GM18858 (cell line): ENCODE measurements at regions not wholly inside any gene's neighbourhood (a gene's known extent, or its start where the extent isn't known, plus 50 kb on each side); places are given as distances from the start of the nearest gene placed in this dataset.

Source experiments
- ATAC-seq: cut with Tn5 transposase; IDR thresholded peaks from one replicate; pipeline ENCODE4 v1.9.1; 2021; ENCODE audit not compliant: unreplicated experiment

DNA sequence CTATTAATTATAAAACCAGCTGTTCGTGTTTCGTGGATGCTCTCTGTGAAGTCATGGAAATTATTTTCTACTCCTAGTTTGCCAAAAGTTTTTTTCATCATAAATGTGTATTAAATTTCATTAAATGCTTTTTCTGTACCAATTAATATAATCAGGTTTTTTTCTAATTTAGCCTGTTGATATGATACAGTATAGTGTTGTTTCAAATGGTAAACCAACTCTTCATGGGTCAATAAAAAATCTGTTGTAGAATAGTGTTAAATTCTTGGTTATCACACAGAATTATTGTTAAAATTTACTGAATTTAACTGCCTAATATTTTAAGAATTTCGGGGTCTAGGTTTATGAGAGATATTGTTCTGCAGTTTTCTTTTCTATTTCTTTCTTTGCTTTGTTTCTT lies 505.9 kb upstream of the MANEA start:
- no peak for ATAC-seq

GRCh38 chr6:95078457-95078856 lies 498.9 kb upstream of the MANEA start:
- ATAC-seq, result no peak

DNA sequence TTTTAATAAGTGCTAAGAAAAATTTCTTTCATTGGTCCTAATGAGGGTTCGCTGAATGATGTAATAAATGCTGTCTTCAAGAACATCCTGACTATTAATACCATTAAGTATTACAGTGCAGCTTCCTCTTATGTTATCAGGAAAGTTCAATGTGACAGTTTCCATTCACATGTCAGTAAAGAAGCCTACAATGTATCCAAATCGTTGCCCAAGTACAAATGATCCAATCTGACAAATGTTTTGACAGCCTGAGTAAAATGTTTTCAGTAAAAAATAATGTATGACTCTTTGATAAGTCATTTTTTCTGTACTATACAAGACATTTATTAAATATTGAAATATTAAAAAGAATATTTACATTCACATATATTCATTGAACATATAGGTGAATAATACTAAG lies 496.1 kb upstream of the MANEA start:
- ATAC-seq, result no peak

DNA sequence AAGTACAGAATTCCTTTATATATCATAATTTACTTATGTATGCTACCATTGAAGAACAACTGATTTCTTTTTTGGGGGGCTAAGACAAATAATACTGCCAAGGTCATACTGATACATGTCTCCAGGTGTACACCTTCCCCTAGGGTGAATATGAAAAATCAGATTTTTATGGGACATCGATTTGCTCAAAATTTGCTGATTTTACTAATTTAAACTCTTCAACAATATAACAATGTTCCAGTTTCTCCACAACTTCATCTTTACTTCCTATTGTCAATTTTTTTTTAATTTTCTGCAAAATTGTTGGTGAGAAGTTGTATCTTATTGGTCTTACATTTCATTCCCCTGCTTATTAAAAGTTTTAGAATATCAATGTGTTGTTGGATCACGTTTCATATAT lies 495.4 kb upstream of the MANEA start:
- ATAC-seq, result no peak

- ATAC-seq, result no peak
These were observed 493.8 kb upstream of the MANEA start for GRCh38 chr6:95083506-95083905.

GRCh38 chr6:95084867-95085266 lies 492.5 kb upstream of the MANEA start:
- ATAC-seq, result no peak

DNA sequence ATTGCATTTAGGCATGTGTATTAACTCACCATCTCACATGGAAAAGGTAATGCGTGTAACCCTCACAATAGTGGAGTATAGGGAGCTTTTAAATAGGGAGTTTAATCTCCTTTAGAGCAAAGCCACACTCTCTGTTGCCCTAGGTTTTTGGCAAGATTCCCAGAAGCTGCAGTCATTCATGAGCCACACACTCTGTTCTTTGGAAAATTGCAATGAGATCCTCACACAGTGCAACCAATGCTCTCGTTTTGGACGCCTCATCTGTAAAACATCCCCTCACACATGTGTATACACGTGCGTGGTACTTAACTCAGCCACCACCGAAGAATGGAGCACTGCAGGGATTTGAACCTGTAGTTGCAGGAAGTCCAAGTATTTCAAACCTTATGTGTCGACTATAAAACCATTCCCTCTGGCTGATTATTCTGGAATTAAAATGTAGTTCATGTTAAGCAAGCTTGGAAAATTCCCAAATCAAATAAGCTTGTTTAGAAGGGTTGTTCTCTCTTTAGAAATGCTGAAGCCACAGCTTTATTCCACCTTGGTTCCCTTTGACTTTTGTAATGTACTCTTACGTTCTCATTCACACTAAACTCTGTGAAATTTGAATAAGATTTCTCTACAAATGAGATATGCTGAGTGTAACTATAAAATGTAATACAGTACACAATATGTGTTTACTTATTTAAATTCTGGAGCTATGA lies 489.8 kb upstream of the MANEA start:
- ATAC-seq, result no peak

GRCh38 chr6:95091823-95092436 lies 485.4 kb upstream of the MANEA start:
- peak; percentile 88 for ATAC-seq

- ATAC-seq, result no peak
These were observed 484.2 kb upstream of the MANEA start for GRCh38 chr6:95093154-95093553.

- ATAC-seq, result no peak
These were observed 482.3 kb upstream of the MANEA start for GRCh38 chr6:95094751-95095663.

DNA sequence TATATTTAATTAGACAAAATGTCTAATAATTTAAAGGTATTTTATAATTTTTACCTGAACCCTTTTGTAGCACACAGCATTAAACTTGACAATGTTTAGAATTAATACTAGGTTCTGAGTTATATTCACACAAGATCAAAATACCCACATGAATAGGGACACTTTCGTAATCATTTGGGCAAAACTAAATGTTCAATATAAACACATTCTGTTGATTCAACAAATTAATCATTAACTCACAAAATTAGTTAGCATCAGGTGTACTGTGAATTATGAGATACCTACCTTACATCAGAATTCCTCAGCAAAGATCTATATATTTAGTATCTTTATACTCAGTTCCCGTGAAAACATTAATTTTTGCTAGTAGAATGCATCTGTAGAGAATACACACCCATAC lies 481.5 kb upstream of the MANEA start:
- no peak for ATAC-seq

DNA sequence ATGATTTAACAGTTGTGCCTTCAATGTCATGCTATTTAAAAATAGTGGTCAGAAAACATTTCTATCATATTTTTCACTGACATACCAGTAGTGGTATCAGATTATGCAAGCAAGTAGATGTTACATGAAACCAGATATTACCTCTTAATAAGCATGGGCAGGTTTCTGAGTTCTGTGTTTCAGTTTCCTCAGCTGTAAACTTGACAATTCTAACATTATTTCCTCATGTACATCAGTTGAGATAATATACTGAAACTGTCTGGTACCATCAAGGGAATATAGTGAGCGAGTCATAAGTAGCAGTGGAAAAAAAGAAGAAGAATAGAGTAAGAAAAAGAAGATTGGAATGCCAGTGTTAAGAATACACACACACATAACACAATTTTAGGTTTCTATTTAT lies 477.9 kb upstream of the MANEA start:
- ATAC-seq, result no peak

- ATAC-seq, result no peak
These were observed 468.1 kb upstream of the MANEA start for GRCh38 chr6:95109212-95109611.

DNA sequence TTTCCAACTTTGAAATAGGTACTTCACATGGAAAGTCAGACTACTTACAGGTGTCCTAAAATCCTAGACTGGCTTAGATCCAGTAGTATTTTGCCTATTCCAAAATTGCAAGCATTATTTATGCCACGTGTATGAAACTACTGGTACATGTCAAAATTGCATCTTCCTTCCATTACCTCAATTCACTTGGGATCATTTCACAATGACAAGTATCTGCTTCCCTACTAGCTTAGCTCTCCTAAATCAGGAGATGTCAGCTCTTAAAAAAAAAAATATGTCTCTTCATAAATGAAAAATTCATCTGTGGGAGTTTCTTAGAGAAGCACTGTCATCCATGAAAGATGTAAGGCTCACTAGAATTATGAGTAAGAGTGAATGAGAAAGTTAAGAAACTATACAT lies 466.6 kb upstream of the MANEA start:
- no peak for ATAC-seq

DNA sequence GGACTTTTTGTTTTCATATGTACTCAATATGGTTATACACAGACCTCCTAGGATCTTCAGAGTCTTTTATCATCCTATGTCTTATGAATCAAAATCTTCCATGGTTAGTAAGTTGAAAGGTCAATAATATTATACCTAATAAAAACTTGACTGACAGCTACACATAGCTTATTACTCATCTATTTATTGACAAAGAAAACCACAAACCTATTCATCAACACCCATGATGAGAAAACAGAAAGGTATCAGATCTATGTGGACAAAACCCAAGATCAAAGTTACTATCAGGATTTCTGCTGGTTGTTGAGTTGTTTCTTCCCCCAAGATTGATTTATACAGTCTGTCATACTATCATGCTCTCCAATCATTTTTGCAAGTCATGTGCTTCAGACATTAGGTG lies 460.1 kb upstream of the MANEA start:
- no peak for ATAC-seq

DNA sequence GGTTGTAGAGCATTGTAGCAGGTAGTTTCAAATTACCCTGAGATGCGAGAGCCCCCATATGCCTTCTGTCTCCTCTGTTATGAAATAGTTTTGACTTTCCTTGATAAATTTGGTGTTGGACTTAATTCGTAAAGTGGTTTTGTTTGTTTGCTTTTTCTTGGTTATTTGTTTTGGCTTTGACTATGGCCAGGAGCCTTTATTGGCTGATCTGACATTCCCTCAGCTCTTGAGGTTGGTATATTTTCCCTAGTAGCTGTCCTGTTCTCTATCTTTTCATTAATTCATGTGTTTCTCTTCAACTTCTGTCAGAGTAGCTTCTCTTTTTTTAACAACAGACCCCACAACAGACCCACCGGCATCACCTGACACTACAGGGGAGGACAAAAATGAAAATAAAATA lies 457.4 kb upstream of the MANEA start:
- ATAC-seq, result no peak

DNA sequence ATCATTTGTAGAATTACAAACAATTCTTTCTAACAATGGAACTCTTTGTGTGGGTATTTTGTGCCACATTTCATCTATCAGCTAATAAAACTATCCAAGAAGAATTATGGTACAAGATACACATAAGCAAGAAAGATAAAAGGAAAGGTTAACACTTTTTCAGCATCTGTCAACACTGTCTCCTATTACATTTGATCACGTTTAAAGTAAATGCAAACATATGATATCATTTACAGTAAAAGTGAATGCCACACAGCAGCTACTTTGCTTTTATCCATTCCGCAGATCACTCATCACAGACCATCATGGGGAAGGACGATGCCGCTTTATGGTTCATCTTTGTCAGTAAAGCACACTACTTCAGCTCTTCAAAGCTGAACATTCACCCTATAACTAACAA lies 456.4 kb upstream of the MANEA start:
- no peak for ATAC-seq

DNA sequence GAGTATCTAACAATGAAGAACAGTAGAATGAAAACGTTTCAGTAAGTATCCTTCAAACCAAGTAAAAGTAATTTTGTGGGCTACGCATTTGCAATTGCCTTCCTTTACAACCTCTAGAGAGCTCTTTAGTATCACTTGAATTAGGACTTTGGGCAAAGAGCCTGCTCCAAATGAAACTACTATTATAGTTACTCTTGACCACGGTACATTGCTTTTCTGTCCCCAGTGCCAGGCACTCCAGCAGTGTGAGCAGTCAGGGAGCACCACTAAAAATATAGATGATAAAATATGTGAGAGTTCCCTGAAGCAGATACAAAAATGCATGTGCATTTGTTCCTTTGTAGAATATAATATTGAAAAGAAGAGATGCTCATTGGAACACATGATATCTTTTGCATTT lies 450.1 kb upstream of the MANEA start:
- no peak for ATAC-seq

DNA sequence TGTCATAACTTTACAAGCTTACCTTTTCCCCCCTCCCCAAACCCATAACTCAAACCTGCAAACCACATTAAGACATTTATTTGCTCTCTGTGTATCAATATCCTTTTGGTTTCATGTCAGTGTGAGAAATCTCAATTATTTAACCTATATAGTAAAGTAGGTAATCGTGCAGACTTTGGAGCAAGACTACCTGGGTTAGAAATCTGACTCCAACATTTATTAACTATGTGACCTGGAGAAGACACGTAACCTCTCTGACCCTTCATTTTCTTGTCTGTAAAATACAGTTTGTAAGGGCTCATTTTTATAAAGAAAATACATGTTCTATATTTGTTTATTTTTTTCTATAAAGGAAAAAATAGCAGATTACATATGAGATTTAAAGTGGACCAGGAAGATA lies 448.9 kb upstream of the MANEA start:
- ATAC-seq, result no peak

DNA sequence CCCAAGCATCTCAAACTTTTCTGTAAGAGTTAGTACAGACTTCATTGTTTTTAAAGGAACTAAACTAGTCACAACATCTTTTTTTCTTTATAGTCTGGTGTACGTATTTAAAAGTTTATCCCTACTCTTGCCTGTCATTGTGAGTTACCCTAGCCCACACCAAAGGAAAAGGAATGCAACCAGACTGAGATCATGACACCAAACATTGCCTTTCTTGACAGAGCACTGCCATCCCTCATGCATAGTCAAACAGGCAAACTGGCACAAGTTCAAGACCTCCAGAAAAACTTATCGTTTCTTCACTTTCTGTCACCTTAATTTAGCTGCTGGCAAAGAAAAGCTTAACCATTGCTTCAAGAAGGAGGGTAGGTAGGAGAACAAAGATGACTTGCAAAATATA lies 448.4 kb upstream of the MANEA start:
- no peak for ATAC-seq

GRCh38 chr6:95133578-95133977 lies 443.8 kb upstream of the MANEA start:
- no peak for ATAC-seq

DNA sequence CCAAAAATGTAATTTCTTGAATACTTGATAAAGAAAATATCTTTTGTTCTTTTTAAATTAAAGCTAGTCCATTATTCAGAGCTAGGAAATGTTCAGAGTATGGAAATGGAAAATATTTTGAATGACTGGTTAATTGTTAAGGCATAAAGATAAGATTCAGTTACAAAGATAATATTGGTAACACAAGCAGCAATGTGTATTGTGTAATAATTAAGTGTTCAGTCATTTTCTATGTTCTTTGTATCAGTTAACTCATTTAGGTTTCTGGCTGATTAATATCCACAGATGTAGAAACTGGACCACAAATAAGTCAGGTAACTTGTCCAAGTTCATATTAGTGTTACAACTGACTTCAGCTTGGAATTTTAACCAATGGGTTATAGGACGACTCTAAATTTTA lies 442.2 kb upstream of the MANEA start:
- no peak for ATAC-seq
